ENCODE measurements at regions not wholly inside any gene's neighbourhood (a gene's known extent, or its start where the extent isn't known, plus 50 kb on each side); places are given as distances from the start of the nearest gene placed in this dataset.

GRCh38 chr19:28184997-28185396 lies 1028.0 kb downstream of the UQCRFS1 start:
- H3K4me3 ChIP-seq (ENCODE audit: low read depth, low read length) = no peak overlapping the region
- no peaks in the 10 kb centered on the region for H3K36me3 ChIP-seq (ENCODE audit: insufficient read depth)
- H3K4me1 ChIP-seq (ENCODE audit: insufficient read depth) = no peaks in the 10 kb centered on the region
- no peak overlapping the region for H3K27ac ChIP-seq (ENCODE audit: low read depth)
- no peak for DNase-seq (ENCODE audit: extremely low spot score)

GRCh38 chr19:28176193-28176592 lies 1036.8 kb downstream of the UQCRFS1 start:
- H3K4me1 ChIP-seq (ENCODE audit: insufficient read depth) = no peaks in the 10 kb centered on the region
- no peak for DNase-seq (ENCODE audit: extremely low spot score)
- no peak overlapping the region for H3K27ac ChIP-seq (ENCODE audit: low read depth)
- no peaks in the 10 kb centered on the region for H3K36me3 ChIP-seq (ENCODE audit: insufficient read depth)
- 83% methylated on average over 1 of the region's 1 CpG for WGBS
- no peak overlapping the region for H3K4me3 ChIP-seq (ENCODE audit: low read depth, low read length)

- Histone ChIP-seq H3K36me3 (ENCODE audit: insufficient read depth) (no peaks in the 10 kb centered on the region), H3K4me1 (ENCODE audit: insufficient read depth) (no peaks in the 10 kb centered on the region), H3K4me3 (ENCODE audit: low read depth, low read length) (no peak overlapping the region), H3K27ac (ENCODE audit: low read depth) (no peak overlapping the region)
- 87% methylated on average over 8 of the region's 8 CpGs for WGBS
- no peak for DNase-seq (ENCODE audit: extremely low spot score)
Observed at GRCh38 chr19:28171983-28172382, 1041.0 kb downstream of the UQCRFS1 start.

- Histone ChIP-seq H3K36me3 (ENCODE audit: insufficient read depth) (no peaks in the 10 kb centered on the region), H3K4me3 (ENCODE audit: low read depth, low read length) (no peak overlapping the region), H3K27ac (ENCODE audit: low read depth) (no peak overlapping the region), H3K4me1 (ENCODE audit: insufficient read depth) (no peaks in the 10 kb centered on the region)
- no peak for DNase-seq (ENCODE audit: extremely low spot score)
- 68% methylated on average over 3 of the region's 3 CpGs for WGBS
Observed at GRCh38 chr19:28170066-28170465, 1042.9 kb downstream of the UQCRFS1 start.

- H3K4me1 ChIP-seq (ENCODE audit: insufficient read depth) = no peaks in the 10 kb centered on the region
- WGBS = 29% methylated on average over 5 of the region's 5 CpGs
- H3K27ac ChIP-seq (ENCODE audit: low read depth) = no peak overlapping the region
- DNase-seq (ENCODE audit: extremely low spot score) = no peak
- no peak overlapping the region for H3K4me3 ChIP-seq (ENCODE audit: low read depth, low read length)
- H3K36me3 ChIP-seq (ENCODE audit: insufficient read depth) = no peaks in the 10 kb centered on the region
Observed at GRCh38 chr19:28169168-28169887, 1043.6 kb downstream of the UQCRFS1 start.

- WGBS = 67% methylated on average over 2 of the region's 2 CpGs
Observed at GRCh38 chr19:28168557-28168956, 1044.4 kb downstream of the UQCRFS1 start.

GRCh38 chr19:28166025-28166424 lies 1046.9 kb downstream of the UQCRFS1 start:
- WGBS = 81% methylated on average over 8 of the region's 8 CpGs
- Histone ChIP-seq H3K4me1 (ENCODE audit: insufficient read depth) (no peaks in the 10 kb centered on the region), H3K36me3 (ENCODE audit: insufficient read depth) (no peaks in the 10 kb centered on the region), H3K4me3 (ENCODE audit: low read depth, low read length) (no peak overlapping the region), H3K27ac (ENCODE audit: low read depth) (no peak overlapping the region)
- no peak for DNase-seq (ENCODE audit: extremely low spot score)

More at GRCh38 chr19:28168557-28168956, 1044.4 kb downstream of the UQCRFS1 start:
- DNase-seq (ENCODE audit: extremely low spot score) = no peak
- Histone ChIP-seq H3K36me3 (ENCODE audit: insufficient read depth) (no peaks in the 10 kb centered on the region), H3K4me1 (ENCODE audit: insufficient read depth) (no peaks in the 10 kb centered on the region), H3K4me3 (ENCODE audit: low read depth, low read length) (no peak overlapping the region), H3K27ac (ENCODE audit: low read depth) (no peak overlapping the region)

GRCh38 chr19:28164214-28164613 lies 1048.7 kb downstream of the UQCRFS1 start:
- 39% methylated on average over 3 of the region's 3 CpGs for WGBS
- no peaks in the 10 kb centered on the region for H3K4me1 ChIP-seq (ENCODE audit: insufficient read depth)
- no peak overlapping the region for H3K4me3 ChIP-seq (ENCODE audit: low read depth, low read length)
- no peak for DNase-seq (ENCODE audit: extremely low spot score)
- H3K27ac ChIP-seq (ENCODE audit: low read depth) = no peak overlapping the region
- H3K36me3 ChIP-seq (ENCODE audit: insufficient read depth) = no peaks in the 10 kb centered on the region

GRCh38 chr19:28159065-28159464 lies 1053.9 kb downstream of the UQCRFS1 start:
- Histone ChIP-seq H3K4me3 (ENCODE audit: low read depth, low read length) (no peak overlapping the region), H3K36me3 (ENCODE audit: insufficient read depth) (no peaks in the 10 kb centered on the region)
- no peak for DNase-seq (ENCODE audit: extremely low spot score)

GRCh38 chr19:28155265-28155664 lies 1057.7 kb downstream of the UQCRFS1 start:
- Histone ChIP-seq H3K27ac (ENCODE audit: low read depth) (no peak overlapping the region), H3K4me1 (ENCODE audit: insufficient read depth) (no peaks in the 10 kb centered on the region), H3K4me3 (ENCODE audit: low read depth, low read length) (no peak overlapping the region), H3K36me3 (ENCODE audit: insufficient read depth) (no peaks in the 10 kb centered on the region)
- 94% methylated on average over 1 of the region's 1 CpG for WGBS
- DNase-seq (ENCODE audit: extremely low spot score) = no peak

More at GRCh38 chr19:28159065-28159464, 1053.9 kb downstream of the UQCRFS1 start:
- Histone ChIP-seq H3K4me1 (ENCODE audit: insufficient read depth) (no peaks in the 10 kb centered on the region), H3K27ac (ENCODE audit: low read depth) (no peak overlapping the region)

- H3K4me3 ChIP-seq (ENCODE audit: low read depth, low read length) = no peak overlapping the region
- H3K36me3 ChIP-seq (ENCODE audit: insufficient read depth) = no peaks in the 10 kb centered on the region
- WGBS = 81% methylated on average over 2 of the region's 2 CpGs
- no peaks in the 10 kb centered on the region for H3K4me1 ChIP-seq (ENCODE audit: insufficient read depth)
- DNase-seq (ENCODE audit: extremely low spot score) = no peak
- H3K27ac ChIP-seq (ENCODE audit: low read depth) = no peak overlapping the region
Observed at GRCh38 chr19:28154077-28154476, 1058.9 kb downstream of the UQCRFS1 start.

- Histone ChIP-seq H3K4me3 (ENCODE audit: low read depth, low read length) (no peak overlapping the region), H3K36me3 (ENCODE audit: insufficient read depth) (no peaks in the 10 kb centered on the region), H3K27ac (ENCODE audit: low read depth) (no peak overlapping the region), H3K4me1 (ENCODE audit: insufficient read depth) (no peaks in the 10 kb centered on the region)
- DNase-seq (ENCODE audit: extremely low spot score) = no peak
- WGBS = 76% methylated on average over 3 of the region's 3 CpGs
Observed at GRCh38 chr19:28153123-28153522, 1059.8 kb downstream of the UQCRFS1 start.

GRCh38 chr19:28152195-28152594 lies 1060.8 kb downstream of the UQCRFS1 start:
- DNase-seq (ENCODE audit: extremely low spot score) = no peak
- no peaks in the 10 kb centered on the region for H3K4me1 ChIP-seq (ENCODE audit: insufficient read depth)
- no peaks in the 10 kb centered on the region for H3K36me3 ChIP-seq (ENCODE audit: insufficient read depth)
- WGBS = 87% methylated on average over 5 of the region's 5 CpGs
- H3K27ac ChIP-seq (ENCODE audit: low read depth) = no peak overlapping the region
- H3K4me3 ChIP-seq (ENCODE audit: low read depth, low read length) = no peak overlapping the region

- Histone ChIP-seq H3K4me3 (ENCODE audit: low read depth, low read length) (no peak overlapping the region), H3K27ac (ENCODE audit: low read depth) (no peak overlapping the region), H3K4me1 (ENCODE audit: insufficient read depth) (no peaks in the 10 kb centered on the region), H3K36me3 (ENCODE audit: insufficient read depth) (no peaks in the 10 kb centered on the region)
- WGBS = 75% methylated on average over 5 of the region's 5 CpGs
- no peak for DNase-seq (ENCODE audit: extremely low spot score)
Observed at GRCh38 chr19:28150129-28150528, 1062.8 kb downstream of the UQCRFS1 start.

- Histone ChIP-seq H3K36me3 (ENCODE audit: insufficient read depth) (no peaks in the 10 kb centered on the region), H3K4me3 (ENCODE audit: low read depth, low read length) (no peak overlapping the region), H3K4me1 (ENCODE audit: insufficient read depth) (no peaks in the 10 kb centered on the region), H3K27ac (ENCODE audit: low read depth) (no peak overlapping the region)
- 82% methylated on average over 3 of the region's 3 CpGs for WGBS
- no peak for DNase-seq (ENCODE audit: extremely low spot score)
Observed at GRCh38 chr19:28148554-28148953, 1064.4 kb downstream of the UQCRFS1 start.
